Endothelial cell (in vitro differentiated cells): ENCODE measurements at regions not wholly inside any gene's neighbourhood (a gene's known extent, or its start where the extent isn't known, plus 50 kb on each side); places are given as distances from the start of the nearest gene placed in this dataset.
A peak's percentile ranks its signal among the peaks of the same experiment; 100 is the strongest.

ENCODE experiments used
- DNase-seq: peaks from one replicate; pipeline ENCODE4 v3.0.0; 2021; ENCODE audit warnings: low spot score
- H3K27ac Mint-ChIP-seq: one replicate; pipeline ENCODE4 v1.8.0; 2021; ENCODE audit warnings: mixed read lengths, inconsistent platforms; ENCODE audit not compliant: unreplicated experiment
- H3K27me3 Mint-ChIP-seq: one replicate; pipeline ENCODE4 v1.8.0; 2021; ENCODE audit warnings: mild to moderate bottlenecking, moderate library complexity, mixed read lengths, inconsistent platforms; ENCODE audit not compliant: unreplicated experiment
- H3K36me3 Mint-ChIP-seq: one replicate; pipeline ENCODE4 v1.8.0; 2021; ENCODE audit warnings: mild to moderate bottlenecking, low read depth, mixed read lengths, inconsistent platforms; ENCODE audit not compliant: unreplicated experiment
- H3K4me1 Mint-ChIP-seq: one replicate; pipeline ENCODE4 v1.8.0; 2021; ENCODE audit warnings: mild to moderate bottlenecking, mixed read lengths, inconsistent platforms; ENCODE audit not compliant: unreplicated experiment
- H3K4me3 Mint-ChIP-seq: one replicate; pipeline ENCODE4 v1.8.0; 2021; ENCODE audit warnings: mild to moderate bottlenecking, mixed read lengths, inconsistent platforms; ENCODE audit not compliant: unreplicated experiment
- H3K9me3 Mint-ChIP-seq: one replicate; pipeline ENCODE4 v1.8.0; 2021; ENCODE audit warnings: mixed read lengths, inconsistent platforms; ENCODE audit not compliant: unreplicated experiment
- TF ChIP-seq, protein P1 (sequence below): fragments of 200-600 bp; sonication (generic); IDR thresholded peaks from one replicate; pipeline ENCODE4 v1.5.0; 2021; ENCODE audit warnings: antibody characterized with exemption; ENCODE audit not compliant: unreplicated experiment

DNA sequence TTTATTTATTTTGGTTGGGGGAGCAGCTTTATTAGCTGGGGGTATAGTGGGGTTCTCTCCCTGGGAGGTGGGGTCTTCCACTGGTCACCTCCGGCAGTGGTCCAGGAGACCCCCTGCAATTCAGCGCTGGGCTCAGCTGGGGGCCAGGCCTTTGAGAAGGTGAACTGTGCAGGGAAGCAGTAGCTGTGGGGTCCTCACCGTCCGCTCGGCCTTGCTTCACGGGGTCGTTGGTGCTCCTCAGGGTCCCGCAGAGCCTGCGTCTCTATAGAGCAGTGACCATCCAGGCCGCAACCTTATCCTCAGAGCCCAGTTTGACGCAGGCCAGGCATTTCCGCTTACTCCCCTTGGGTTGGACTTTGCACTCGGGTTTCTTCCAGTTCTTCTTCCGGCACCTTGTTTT, 1954.7 kb downstream of the TP53TG3F start:
- H3K4me1 Mint-ChIP-seq = no peaks in the 10 kb centered on the region
- no peak overlapping the region for H3K4me3 Mint-ChIP-seq
- no peak for DNase-seq
- H3K27ac Mint-ChIP-seq = no peak overlapping the region
- peaks cover 22% of the 10 kb centered on the region for H3K9me3 Mint-ChIP-seq
- no peaks in the 10 kb centered on the region for H3K36me3 Mint-ChIP-seq
- TF ChIP-seq, protein P1, sequence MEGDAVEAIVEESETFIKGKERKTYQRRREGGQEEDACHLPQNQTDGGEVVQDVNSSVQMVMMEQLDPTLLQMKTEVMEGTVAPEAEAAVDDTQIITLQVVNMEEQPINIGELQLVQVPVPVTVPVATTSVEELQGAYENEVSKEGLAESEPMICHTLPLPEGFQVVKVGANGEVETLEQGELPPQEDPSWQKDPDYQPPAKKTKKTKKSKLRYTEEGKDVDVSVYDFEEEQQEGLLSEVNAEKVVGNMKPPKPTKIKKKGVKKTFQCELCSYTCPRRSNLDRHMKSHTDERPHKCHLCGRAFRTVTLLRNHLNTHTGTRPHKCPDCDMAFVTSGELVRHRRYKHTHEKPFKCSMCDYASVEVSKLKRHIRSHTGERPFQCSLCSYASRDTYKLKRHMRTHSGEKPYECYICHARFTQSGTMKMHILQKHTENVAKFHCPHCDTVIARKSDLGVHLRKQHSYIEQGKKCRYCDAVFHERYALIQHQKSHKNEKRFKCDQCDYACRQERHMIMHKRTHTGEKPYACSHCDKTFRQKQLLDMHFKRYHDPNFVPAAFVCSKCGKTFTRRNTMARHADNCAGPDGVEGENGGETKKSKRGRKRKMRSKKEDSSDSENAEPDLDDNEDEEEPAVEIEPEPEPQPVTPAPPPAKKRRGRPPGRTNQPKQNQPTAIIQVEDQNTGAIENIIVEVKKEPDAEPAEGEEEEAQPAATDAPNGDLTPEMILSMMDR = no peak
- H3K27me3 Mint-ChIP-seq = no peaks in the 10 kb centered on the region

- Mint-ChIP-seq H3K4me3 (no peak overlapping the region), H3K9me3 (peaks cover 20% of the 10 kb centered on the region), H3K4me1 (no peaks in the 10 kb centered on the region), H3K27me3 (no peaks in the 10 kb centered on the region), H3K36me3 (no peaks in the 10 kb centered on the region), H3K27ac (no peak overlapping the region)
- TF ChIP-seq, protein P1 = no peak
- DNase-seq = no peak
Measured at GRCh38 chr16:35414563-35414962, 1955.2 kb downstream of the TP53TG3F start.

GRCh38 chr16:35425270-35425669, 1965.9 kb downstream of the TP53TG3F start:
- TF ChIP-seq, protein P1 = no peak
- no peaks in the 10 kb centered on the region for H3K27me3 Mint-ChIP-seq
- H3K27ac Mint-ChIP-seq = no peak overlapping the region
- no peaks in the 10 kb centered on the region for H3K4me1 Mint-ChIP-seq
- no peak overlapping the region for H3K4me3 Mint-ChIP-seq
- H3K9me3 Mint-ChIP-seq = peaks cover 31% of the 10 kb centered on the region
- no peak for DNase-seq
- H3K36me3 Mint-ChIP-seq = peaks cover 2% of the 10 kb centered on the region

DNA sequence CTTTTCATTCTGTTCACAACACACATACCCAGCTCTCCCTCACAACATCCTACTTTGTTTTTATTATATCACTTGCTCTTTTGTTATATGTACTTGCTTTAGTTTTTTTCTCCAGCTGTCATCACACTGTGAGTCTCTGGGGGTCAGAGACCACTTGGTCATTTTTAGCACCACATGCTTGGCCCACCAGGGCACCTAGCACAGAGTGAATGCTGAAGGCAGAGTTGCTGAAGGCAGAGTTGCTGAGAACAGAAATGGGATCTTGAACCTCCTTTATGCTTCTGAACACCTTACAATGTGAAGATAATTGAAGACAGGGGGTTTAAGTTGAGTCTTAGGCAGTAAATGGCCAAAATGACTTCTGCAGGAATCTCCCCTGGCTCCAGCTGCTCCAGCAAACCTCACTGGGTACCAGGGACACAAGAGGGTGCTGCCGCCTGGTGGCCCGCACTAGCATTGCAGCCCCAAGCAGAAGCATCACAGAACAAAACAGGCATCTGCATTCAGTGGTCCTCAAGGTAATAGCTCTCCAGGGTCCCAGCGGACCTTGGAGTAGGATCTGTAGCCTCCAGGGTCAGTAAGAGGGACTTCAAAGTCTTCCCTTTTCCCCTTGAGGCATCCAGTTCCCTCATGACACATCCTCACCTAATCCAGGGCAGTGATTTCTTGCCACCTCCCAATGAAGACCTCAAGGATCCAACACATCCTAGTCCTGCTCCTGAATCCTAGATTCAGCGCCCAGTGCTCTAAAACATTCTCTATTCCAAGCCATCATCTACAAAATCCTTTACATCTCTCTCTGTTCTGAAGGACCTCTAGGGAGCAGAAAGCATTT, 1972.6 kb downstream of the TP53TG3F start:
- H3K9me3 Mint-ChIP-seq = peaks cover 23% of the 10 kb centered on the region
- DNase-seq = no peak
- H3K4me3 Mint-ChIP-seq = no peak overlapping the region
- peaks cover 2% of the 10 kb centered on the region for H3K27me3 Mint-ChIP-seq
- TF ChIP-seq, protein P1 = peak; percentile 64
- H3K27ac Mint-ChIP-seq = no peak overlapping the region
- peaks cover 3% of the 10 kb centered on the region for H3K36me3 Mint-ChIP-seq
- H3K4me1 Mint-ChIP-seq = no peaks in the 10 kb centered on the region

GRCh38 chr16:35440875-35441274, 1981.5 kb downstream of the TP53TG3F start:
- Mint-ChIP-seq H3K27ac (no peak overlapping the region), H3K4me3 (no peak overlapping the region), H3K27me3 (peaks cover 6% of the 10 kb centered on the region), H3K4me1 (no peaks in the 10 kb centered on the region), H3K36me3 (peaks cover 4% of the 10 kb centered on the region), H3K9me3 (peaks cover 25% of the 10 kb centered on the region)
- no peak for DNase-seq
- TF ChIP-seq, protein P1 = no peak
